IPS DF 4.7 (cell line): ENCODE measurements at regions not wholly inside any gene's neighbourhood (a gene's known extent, or its start where the extent isn't known, plus 50 kb on each side); places are given as distances from the start of the nearest gene placed in this dataset.

Source experiments
- DNase-seq: peaks from one replicate; pipeline ENCODE4 v3.0.0-alpha.2; 2013; ENCODE audit warnings: low spot score; ENCODE audit errors: extremely low read depth

- DNase-seq = no peak
These were observed 260.0 kb downstream of the NR2F1-AS1 start for GRCh38 chr5:93320920-93321445.

- DNase-seq = no peak
These were observed 267.3 kb downstream of the NR2F1-AS1 start for GRCh38 chr5:93313672-93314071.

- DNase-seq = no peak
These were observed 269.1 kb downstream of the NR2F1-AS1 start for GRCh38 chr5:93311881-93312280.

- DNase-seq = no peak
These were observed 273.5 kb downstream of the NR2F1-AS1 start for GRCh38 chr5:93307557-93307956.

GRCh38 chr5:93305984-93306383, 275.0 kb downstream of the NR2F1-AS1 start:
- no peak for DNase-seq

- DNase-seq = no peak
These were observed 276.4 kb downstream of the NR2F1-AS1 start for GRCh38 chr5:93304456-93305250.

GRCh38 chr5:93303291-93303691, 277.7 kb downstream of the NR2F1-AS1 start:
- no peak for DNase-seq

GRCh38 chr5:93302711-93303110, 278.3 kb downstream of the NR2F1-AS1 start:
- DNase-seq = no peak

GRCh38 chr5:93300945-93301344, 280.1 kb downstream of the NR2F1-AS1 start:
- no peak for DNase-seq

- no peak for DNase-seq
These were observed 280.6 kb downstream of the NR2F1-AS1 start for GRCh38 chr5:93300309-93300923.

- no peak for DNase-seq
These were observed 281.2 kb downstream of the NR2F1-AS1 start for GRCh38 chr5:93299681-93300308.

- no peak for DNase-seq
These were observed 283.9 kb downstream of the NR2F1-AS1 start for GRCh38 chr5:93297116-93297515.

- DNase-seq = no peak
These were observed 284.7 kb downstream of the NR2F1-AS1 start for GRCh38 chr5:93296338-93296737.

- DNase-seq = no peak
These were observed 286.0 kb downstream of the NR2F1-AS1 start for GRCh38 chr5:93294996-93295395.

- DNase-seq = no peak
These were observed 286.8 kb downstream of the NR2F1-AS1 start for GRCh38 chr5:93294199-93294598.

GRCh38 chr5:93289942-93290341, 291.1 kb downstream of the NR2F1-AS1 start:
- DNase-seq = no peak

- DNase-seq = no peak
These were observed 295.6 kb downstream of the NR2F1-AS1 start for GRCh38 chr5:93285461-93285860.

- DNase-seq = no peak
These were observed 298.8 kb downstream of the NR2F1-AS1 start for GRCh38 chr5:93281980-93282772.

- no peak for DNase-seq
These were observed 300.5 kb downstream of the NR2F1-AS1 start for GRCh38 chr5:93280518-93280917.

GRCh38 chr5:93279296-93279963, 301.6 kb downstream of the NR2F1-AS1 start:
- DNase-seq = no peak

GRCh38 chr5:93278896-93279295, 302.1 kb downstream of the NR2F1-AS1 start:
- no peak for DNase-seq
